Stimulated activated CD8-positive, alpha-beta memory T cell treated with anti-CD3 and anti-CD28 coated beads, Interleukin-4, amount 100 ng/mL, for 48 hours (primary cell): ENCODE measurements at regions not wholly inside any gene's neighbourhood (a gene's known extent, or its start where the extent isn't known, plus 50 kb on each side); places are given as distances from the start of the nearest gene placed in this dataset.

Experiments used
- DNase-seq: peaks from one replicate; pipeline ENCODE4 v3.0.0-alpha.2; 2020

- DNase-seq = no peak
Observed at GRCh38 chr3:193851941-193852674, 259.1 kb downstream of the OPA1 start.

GRCh38 chr3:193852901-193853300, 259.9 kb downstream of the OPA1 start:
- DNase-seq = no peak

GRCh38 chr3:193853511-193854219, 260.7 kb downstream of the OPA1 start:
- no peak for DNase-seq

- DNase-seq = no peak
Observed at GRCh38 chr3:193857996-193858395, 265.0 kb downstream of the OPA1 start.

GRCh38 chr3:193859195-193859594, 266.2 kb downstream of the OPA1 start:
- DNase-seq = no peak

- no peak for DNase-seq
Observed at GRCh38 chr3:193861012-193861411, 268.0 kb downstream of the OPA1 start.

GRCh38 chr3:193862843-193863242, 269.8 kb downstream of the OPA1 start:
- no peak for DNase-seq

GRCh38 chr3:193863657-193864357, 270.8 kb downstream of the OPA1 start:
- DNase-seq = no peak

GRCh38 chr3:193865339-193865738, 270.6 kb upstream of the HES1 start:
- DNase-seq = no peak

- DNase-seq = no peak
Observed at GRCh38 chr3:193865896-193866480, 270.0 kb upstream of the HES1 start.

GRCh38 chr3:193868590-193868989, 267.4 kb upstream of the HES1 start:
- no peak for DNase-seq

GRCh38 chr3:193869221-193870201, 266.4 kb upstream of the HES1 start:
- peak; percentile 42 for DNase-seq

- no peak for DNase-seq
Observed at GRCh38 chr3:193870376-193871219, 265.4 kb upstream of the HES1 start.

- no peak for DNase-seq
Observed at GRCh38 chr3:193871220-193871485, 264.8 kb upstream of the HES1 start.

GRCh38 chr3:193872265-193872753, 263.6 kb upstream of the HES1 start:
- DNase-seq = peak; percentile 48

GRCh38 chr3:193873426-193874201, 262.3 kb upstream of the HES1 start:
- no peak for DNase-seq

- no peak for DNase-seq
Observed at GRCh38 chr3:193874512-193874911, 261.4 kb upstream of the HES1 start.

- no peak for DNase-seq
Observed at GRCh38 chr3:193874997-193875593, 260.9 kb upstream of the HES1 start.

- DNase-seq = no peak
Observed at GRCh38 chr3:193875601-193876321, 260.2 kb upstream of the HES1 start.
